K562 (cell line): ENCODE measurements at regions not wholly inside any gene's neighbourhood (a gene's known extent, or its start where the extent isn't known, plus 50 kb on each side); places are given as distances from the start of the nearest gene placed in this dataset.
A peak's percentile ranks its signal among the peaks of the same experiment; 100 is the strongest.

Source experiments
- ATAC-seq: fragments of 200-7000 bp; cut with Tn5 transposase; 3 replicates; pipeline ENCODE4 v1.9.1; 2020; ENCODE audit warnings: moderate library complexity
- BruUV-seq: library from RNA; stranded (reverse); fragments of 400-500 nt; replicated peaks from 2 replicates; lab custom pipeline; 2021; lab: Mats Ljungman, UMichigan
- CTCF ChIA-PET: fragments of 300-600 bp; formaldehyde crosslinking; extraction: SDS; loops from one replicate; lab custom pipeline; 2021; ENCODE audit warnings: low intra/inter-chr PET ratio; lab: Yijun Ruan, JAX
- POLR2A ChIA-PET: fragments of 300-600, 350-650 bp; sonication (Branson Sonifier 250); formaldehyde crosslinking; extraction: SDS; loops from one replicate; lab custom pipeline; 2021; ENCODE audit warnings: antibody characterized with exemption, inconsistent platforms; lab: Yijun Ruan, JAX
- DNase-seq, 4 experiments: peaks; one replicate each; pipeline versions ENCODE4 v3.0.0 to v3.0.0-alpha.2; 2011 to 2018; ENCODE audit warnings: low spot score in 3 of 4, mixed read lengths in 3 of 4; ENCODE audit errors: extremely low read depth in 1 of 4
- FAIRE-seq: peaks from 2 replicates; lab custom pipeline; 2011; peaks lifted over from hg19 to GRCh38; lab: Jason Lieb, UNC
- H2AFZ ChIP-seq: 2 replicates; pipeline ENCODE4 v1.6.0; 2011; ENCODE audit warnings: low read depth, low read length, control low read depth, inconsistent platforms
- H3K27ac ChIP-seq: fragments of 200-600 bp; 3 replicates; pipeline ENCODE4 v1.8.0; 2011; ENCODE audit warnings: low read depth, mild to moderate bottlenecking, control low read depth, inconsistent platforms, low read length, moderate library complexity, mixed read lengths; ENCODE audit errors: extremely low read depth
- H3K27me3 ChIP-seq, 2 experiments: fragments of 300-600 bp in 1 of 2; 2 replicates in 1 of 2; 3 replicates in 1 of 2; pipeline versions ENCODE4 v1.6.0 to v1.8.0; 2011; ENCODE audit warnings: inconsistent platforms in 2 of 2, low read length in 2 of 2, mild to moderate bottlenecking in 1 of 2, mixed read lengths in 1 of 2, moderate library complexity in 1 of 2; ENCODE audit not compliant: control insufficient read depth in 2 of 2, insufficient read depth in 2 of 2
- H3K36me3 ChIP-seq: fragments of 300-600 bp; 3 replicates; pipeline ENCODE4 v1.8.0; 2011; ENCODE audit warnings: mild to moderate bottlenecking, low read length, inconsistent platforms; ENCODE audit not compliant: control insufficient read depth, insufficient read depth
- H3K4me1 ChIP-seq, 2 experiments: fragments of 200-600 bp in 1 of 2; replicated peaks in 1 of 2; 2 replicates in 1 of 2; 3 replicates in 1 of 2; pipeline versions ENCODE4 v1.5.1 to v1.8.0; 2011; ENCODE audit warnings: inconsistent platforms in 2 of 2, low read length in 2 of 2, mild to moderate bottlenecking in 1 of 2, mixed read lengths in 1 of 2, moderate library complexity in 1 of 2; ENCODE audit not compliant: control insufficient read depth in 2 of 2, insufficient read depth in 2 of 2
- H3K4me2 ChIP-seq: 2 replicates; pipeline ENCODE4 v1.6.1; 2011; ENCODE audit warnings: low read length, control low read depth, inconsistent platforms, mixed read lengths; ENCODE audit not compliant: insufficient read depth
- H3K4me3 ChIP-seq: fragments of 200-600 bp; sonication (generic), shearing (Covaris generic); 2 replicates; pipeline ENCODE4 v1.5.1; 2016; ENCODE audit warnings: control low read depth, inconsistent platforms
- H3K79me2 ChIP-seq: fragments of 200-600 bp; 3 replicates; pipeline ENCODE4 v1.8.0; 2011; ENCODE audit warnings: low read length, inconsistent platforms; ENCODE audit not compliant: control insufficient read depth, insufficient read depth
- H3K9ac ChIP-seq, 2 experiments: 2 replicates each; pipeline versions ENCODE4 v1.6.0 to v1.6.1; 2011; ENCODE audit warnings: low read depth in 2 of 2, low read length in 2 of 2, control low read depth in 1 of 2, inconsistent platforms in 1 of 2, mild to moderate bottlenecking in 1 of 2, mixed read lengths in 1 of 2; ENCODE audit not compliant: insufficient read depth in 1 of 2
- H3K9me1 ChIP-seq: one replicate; pipeline ENCODE4 v1.6.0; 2011; ENCODE audit warnings: inconsistent platforms, mild to moderate bottlenecking, low read length, moderate library complexity; ENCODE audit not compliant: control insufficient read depth, insufficient read depth
- H3K9me3 ChIP-seq: replicated peaks from 2 replicates; pipeline ENCODE4 v1.5.1; 2011; ENCODE audit warnings: low read depth, low read length, inconsistent platforms; ENCODE audit not compliant: control insufficient read depth, insufficient read depth
- H4K20me1 ChIP-seq: replicated peaks from 2 replicates; pipeline ENCODE4 v1.6.1; 2011; ENCODE audit warnings: low read length, inconsistent platforms, mixed read lengths; ENCODE audit not compliant: control insufficient read depth, insufficient read depth
- C11orf30 ChIP-seq: fragments of 450-650 bp; IDR thresholded peaks from 2 replicates; pipeline ENCODE4 v1.6.1; 2016; ENCODE audit warnings: low read depth, mild to moderate bottlenecking
- CBFA2T2 ChIP-seq: fragments of 450-650 bp; conservative IDR thresholded peaks from 2 replicates; pipeline ENCODE4 v1.6.1; 2017; ENCODE audit warnings: mild to moderate bottlenecking
- CEBPB ChIP-seq: fragments of 450-650 bp; IDR thresholded peaks from 2 replicates; pipeline ENCODE4 v1.6.1; 2016; ENCODE audit warnings: missing genetic modification characterization, missing compliant biosample characterization
- EP300 ChIP-seq: IDR thresholded peaks from 2 replicates; pipeline ENCODE4 v1.6.1; 2012; ENCODE audit warnings: low read length, improper control_type of control experiment
- SMARCE1 ChIP-seq: fragments of 450-650 bp; IDR thresholded peaks from 2 replicates; pipeline ENCODE4 v1.7.1; 2016; ENCODE audit warnings: mild to moderate bottlenecking
- TAL1 ChIP-seq: fragments of 450-650 bp; IDR thresholded peaks from 2 replicates; pipeline ENCODE4 v1.6.1; 2016; ENCODE audit warnings: mild to moderate bottlenecking
- ZNF586 ChIP-seq: fragments of 450-650 bp; formaldehyde crosslinking; conservative IDR thresholded peaks from 2 replicates; pipeline ENCODE4 v1.4.0; 2020; ENCODE audit warnings: mild to moderate bottlenecking, moderate library complexity
- WGBS: fragments of 100-300 bp; shearing (Covaris generic); methylation state at CpG from one replicate; pipeline ENCODE4 v1.1.6; 2016; ENCODE audit warnings: low coverage, mixed read lengths; ENCODE audit not compliant: insufficient coverage; ENCODE audit errors: missing lambda C conversion rate; 5-methylcytosine and 5-hydroxymethylcytosine counted together
- in situ Hi-C: fragments of 300-500 bp; cut with MboI; formaldehyde crosslinking; loops from 4 replicates; pipeline ENCODE4 v1.15.0; 2018; ENCODE audit warnings: inconsistent platforms, mixed read lengths
- intact Hi-C: fragments of 100-400 bp; cut with micrococcal nuclease; formaldehyde crosslinking; loops from 2 replicates; pipeline ENCODE4 v1.14.2; 2022
- TF ChIP-seq, protein P1 (sequence below): sonication (generic); IDR thresholded peaks from 2 replicates; pipeline ENCODE4 v1.6.1; 2016
- TF ChIP-seq, protein P2 (sequence below): fragments of 450-650 bp; IDR thresholded peaks from 2 replicates; pipeline ENCODE4 v1.6.1; 2016; ENCODE audit warnings: mild to moderate bottlenecking, moderate library complexity

DNA sequence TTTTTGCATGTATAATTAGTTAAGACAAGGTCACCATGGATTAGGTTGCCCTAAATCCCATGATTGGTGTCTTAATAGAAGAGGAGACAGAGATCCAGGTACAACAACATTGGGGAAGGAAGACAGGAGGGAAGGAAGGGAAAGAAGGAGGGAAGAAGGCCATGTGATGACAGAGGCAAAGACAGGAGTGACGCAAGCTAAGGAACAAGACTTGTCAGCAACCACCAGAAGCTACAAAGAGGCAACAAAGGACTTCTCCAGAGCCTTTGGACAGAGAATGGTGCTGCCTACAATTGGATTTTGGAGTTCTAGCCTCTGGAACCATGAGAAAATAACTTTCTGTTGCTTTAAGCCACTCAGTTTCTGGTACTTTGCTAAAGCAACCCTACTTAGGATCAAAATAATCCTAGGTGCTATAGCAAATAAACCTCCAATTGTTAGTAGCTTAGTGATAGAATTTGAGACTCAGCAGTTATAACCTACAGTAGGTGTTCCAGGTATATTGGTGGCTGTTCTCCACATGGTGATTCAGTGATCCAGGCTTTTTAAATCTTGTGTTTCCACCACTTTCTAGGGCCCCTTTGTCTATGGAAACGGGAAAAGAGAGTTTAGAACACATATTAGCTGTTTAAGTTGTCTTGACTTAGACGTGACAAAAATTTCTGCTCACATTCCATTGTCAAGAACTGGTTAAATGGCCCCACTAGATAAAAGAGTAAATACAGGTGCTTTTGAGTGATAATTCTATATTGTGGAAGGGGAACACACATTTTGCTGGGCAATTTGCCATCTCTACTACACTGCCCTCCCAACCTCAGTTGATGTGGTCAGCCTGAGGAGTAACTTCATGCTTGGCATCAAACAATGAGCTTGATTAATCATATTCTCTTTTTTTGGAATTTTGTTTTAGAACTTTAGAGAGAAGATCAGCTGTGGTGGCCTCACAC is 70.5 kb upstream of the SP4 start:
- WGBS = 13% methylated on average over 3 of the region's 3 CpGs
- Histone ChIP-seq H3K9me1 (no peaks in the 10 kb centered on the region), H3K36me3 (no peaks in the 10 kb centered on the region), H3K4me3 (no peak overlapping the region), H3K79me2 (no peaks in the 10 kb centered on the region), H4K20me1 (no peaks in the 10 kb centered on the region), H3K4me1 (peaks cover 10 to 29% of the 10 kb centered on the region in 2 experiments; a peak in 3 of 5 replicates), H2AFZ (peak overlapping the region; percentile 54), H3K9me3 (no peaks in the 10 kb centered on the region), H3K27ac (no peak overlapping the region; the same call in 2 of the 3 replicates), H3K4me2 (no peak overlapping the region), H3K9ac (no peak overlapping the region), H3K27me3 (no peaks in the 10 kb centered on the region)
- BruUV-seq = no TSS peak
- intact Hi-C loops = no loop called here
- ATAC-seq (peak; percentile 10; the same call in 2 of the 3 replicates), DNase-seq (peak in 1 of 4 experiments; percentile 37), FAIRE-seq (peak; percentile 51)
- in situ Hi-C loops = no loop called here
- ChIA-PET CTCF (no interaction called here), POLR2A (interaction anchor here (1.0 kb wide), 2 partner anchors 21 to 52 kb away, joined by 3 to 5 read pairs; no protein-coding TSS in a partner anchor)
- TF ChIP-seq CEBPB (tag) = peak; percentile 44; the same call in 1 of the 2 replicates
- peak; percentile 73 for TF ChIP-seq TAL1
- TF ChIP-seq, protein P1, sequence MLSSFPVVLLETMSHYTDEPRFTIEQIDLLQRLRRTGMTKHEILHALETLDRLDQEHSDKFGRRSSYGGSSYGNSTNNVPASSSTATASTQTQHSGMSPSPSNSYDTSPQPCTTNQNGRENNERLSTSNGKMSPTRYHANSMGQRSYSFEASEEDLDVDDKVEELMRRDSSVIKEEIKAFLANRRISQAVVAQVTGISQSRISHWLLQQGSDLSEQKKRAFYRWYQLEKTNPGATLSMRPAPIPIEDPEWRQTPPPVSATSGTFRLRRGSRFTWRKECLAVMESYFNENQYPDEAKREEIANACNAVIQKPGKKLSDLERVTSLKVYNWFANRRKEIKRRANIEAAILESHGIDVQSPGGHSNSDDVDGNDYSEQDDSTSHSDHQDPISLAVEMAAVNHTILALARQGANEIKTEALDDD = no peak
- TF ChIP-seq CBFA2T2 = peak; percentile 43
- TF ChIP-seq C11orf30 = peak; percentile 60; the same call in 1 of the 2 replicates
- TF ChIP-seq SMARCE1 = peak; percentile 25; the same call in 1 of the 2 replicates
- TF ChIP-seq EP300 = peak; percentile 58; the same call in 1 of the 2 replicates
- TF ChIP-seq ZNF586 (CRISPR knock-in tag) = no peak
- TF ChIP-seq, protein P2, sequence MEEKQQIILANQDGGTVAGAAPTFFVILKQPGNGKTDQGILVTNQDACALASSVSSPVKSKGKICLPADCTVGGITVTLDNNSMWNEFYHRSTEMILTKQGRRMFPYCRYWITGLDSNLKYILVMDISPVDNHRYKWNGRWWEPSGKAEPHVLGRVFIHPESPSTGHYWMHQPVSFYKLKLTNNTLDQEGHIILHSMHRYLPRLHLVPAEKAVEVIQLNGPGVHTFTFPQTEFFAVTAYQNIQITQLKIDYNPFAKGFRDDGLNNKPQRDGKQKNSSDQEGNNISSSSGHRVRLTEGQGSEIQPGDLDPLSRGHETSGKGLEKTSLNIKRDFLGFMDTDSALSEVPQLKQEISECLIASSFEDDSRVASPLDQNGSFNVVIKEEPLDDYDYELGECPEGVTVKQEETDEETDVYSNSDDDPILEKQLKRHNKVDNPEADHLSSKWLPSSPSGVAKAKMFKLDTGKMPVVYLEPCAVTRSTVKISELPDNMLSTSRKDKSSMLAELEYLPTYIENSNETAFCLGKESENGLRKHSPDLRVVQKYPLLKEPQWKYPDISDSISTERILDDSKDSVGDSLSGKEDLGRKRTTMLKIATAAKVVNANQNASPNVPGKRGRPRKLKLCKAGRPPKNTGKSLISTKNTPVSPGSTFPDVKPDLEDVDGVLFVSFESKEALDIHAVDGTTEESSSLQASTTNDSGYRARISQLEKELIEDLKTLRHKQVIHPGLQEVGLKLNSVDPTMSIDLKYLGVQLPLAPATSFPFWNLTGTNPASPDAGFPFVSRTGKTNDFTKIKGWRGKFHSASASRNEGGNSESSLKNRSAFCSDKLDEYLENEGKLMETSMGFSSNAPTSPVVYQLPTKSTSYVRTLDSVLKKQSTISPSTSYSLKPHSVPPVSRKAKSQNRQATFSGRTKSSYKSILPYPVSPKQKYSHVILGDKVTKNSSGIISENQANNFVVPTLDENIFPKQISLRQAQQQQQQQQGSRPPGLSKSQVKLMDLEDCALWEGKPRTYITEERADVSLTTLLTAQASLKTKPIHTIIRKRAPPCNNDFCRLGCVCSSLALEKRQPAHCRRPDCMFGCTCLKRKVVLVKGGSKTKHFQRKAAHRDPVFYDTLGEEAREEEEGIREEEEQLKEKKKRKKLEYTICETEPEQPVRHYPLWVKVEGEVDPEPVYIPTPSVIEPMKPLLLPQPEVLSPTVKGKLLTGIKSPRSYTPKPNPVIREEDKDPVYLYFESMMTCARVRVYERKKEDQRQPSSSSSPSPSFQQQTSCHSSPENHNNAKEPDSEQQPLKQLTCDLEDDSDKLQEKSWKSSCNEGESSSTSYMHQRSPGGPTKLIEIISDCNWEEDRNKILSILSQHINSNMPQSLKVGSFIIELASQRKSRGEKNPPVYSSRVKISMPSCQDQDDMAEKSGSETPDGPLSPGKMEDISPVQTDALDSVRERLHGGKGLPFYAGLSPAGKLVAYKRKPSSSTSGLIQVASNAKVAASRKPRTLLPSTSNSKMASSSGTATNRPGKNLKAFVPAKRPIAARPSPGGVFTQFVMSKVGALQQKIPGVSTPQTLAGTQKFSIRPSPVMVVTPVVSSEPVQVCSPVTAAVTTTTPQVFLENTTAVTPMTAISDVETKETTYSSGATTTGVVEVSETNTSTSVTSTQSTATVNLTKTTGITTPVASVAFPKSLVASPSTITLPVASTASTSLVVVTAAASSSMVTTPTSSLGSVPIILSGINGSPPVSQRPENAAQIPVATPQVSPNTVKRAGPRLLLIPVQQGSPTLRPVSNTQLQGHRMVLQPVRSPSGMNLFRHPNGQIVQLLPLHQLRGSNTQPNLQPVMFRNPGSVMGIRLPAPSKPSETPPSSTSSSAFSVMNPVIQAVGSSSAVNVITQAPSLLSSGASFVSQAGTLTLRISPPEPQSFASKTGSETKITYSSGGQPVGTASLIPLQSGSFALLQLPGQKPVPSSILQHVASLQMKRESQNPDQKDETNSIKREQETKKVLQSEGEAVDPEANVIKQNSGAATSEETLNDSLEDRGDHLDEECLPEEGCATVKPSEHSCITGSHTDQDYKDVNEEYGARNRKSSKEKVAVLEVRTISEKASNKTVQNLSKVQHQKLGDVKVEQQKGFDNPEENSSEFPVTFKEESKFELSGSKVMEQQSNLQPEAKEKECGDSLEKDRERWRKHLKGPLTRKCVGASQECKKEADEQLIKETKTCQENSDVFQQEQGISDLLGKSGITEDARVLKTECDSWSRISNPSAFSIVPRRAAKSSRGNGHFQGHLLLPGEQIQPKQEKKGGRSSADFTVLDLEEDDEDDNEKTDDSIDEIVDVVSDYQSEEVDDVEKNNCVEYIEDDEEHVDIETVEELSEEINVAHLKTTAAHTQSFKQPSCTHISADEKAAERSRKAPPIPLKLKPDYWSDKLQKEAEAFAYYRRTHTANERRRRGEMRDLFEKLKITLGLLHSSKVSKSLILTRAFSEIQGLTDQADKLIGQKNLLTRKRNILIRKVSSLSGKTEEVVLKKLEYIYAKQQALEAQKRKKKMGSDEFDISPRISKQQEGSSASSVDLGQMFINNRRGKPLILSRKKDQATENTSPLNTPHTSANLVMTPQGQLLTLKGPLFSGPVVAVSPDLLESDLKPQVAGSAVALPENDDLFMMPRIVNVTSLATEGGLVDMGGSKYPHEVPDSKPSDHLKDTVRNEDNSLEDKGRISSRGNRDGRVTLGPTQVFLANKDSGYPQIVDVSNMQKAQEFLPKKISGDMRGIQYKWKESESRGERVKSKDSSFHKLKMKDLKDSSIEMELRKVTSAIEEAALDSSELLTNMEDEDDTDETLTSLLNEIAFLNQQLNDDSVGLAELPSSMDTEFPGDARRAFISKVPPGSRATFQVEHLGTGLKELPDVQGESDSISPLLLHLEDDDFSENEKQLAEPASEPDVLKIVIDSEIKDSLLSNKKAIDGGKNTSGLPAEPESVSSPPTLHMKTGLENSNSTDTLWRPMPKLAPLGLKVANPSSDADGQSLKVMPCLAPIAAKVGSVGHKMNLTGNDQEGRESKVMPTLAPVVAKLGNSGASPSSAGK = peak; percentile 46
